Ascending aorta (tissue), 2 donors: ENCODE measurements at regions not wholly inside any gene's neighbourhood (a gene's known extent, or its start where the extent isn't known, plus 50 kb on each side); places are given as distances from the start of the nearest gene placed in this dataset.

Experiments
- DNase-seq, 2 donors: peaks; one replicate each; pipeline ENCODE4 v3.0.0-alpha.2; 2019; ENCODE audit warnings: low spot score in 2 of 2
- H3K27ac ChIP-seq, 2 donors: fragments of 200-600 bp; sonication (generic); one replicate each; pipeline ENCODE4 v1.5.1; 2016 to 2017; ENCODE audit warnings: mild to moderate bottlenecking in 1 of 2
- H3K27me3 ChIP-seq: fragments of 200-600 bp; sonication (generic); one replicate; pipeline ENCODE4 v1.5.1; 2017
- H3K36me3 ChIP-seq, 2 donors: fragments of 200-600 bp; sonication (generic); one replicate each; pipeline ENCODE4 v1.5.1; 2016
- H3K4me1 ChIP-seq, 2 donors: fragments of 200-600 bp; sonication (generic); one replicate each; pipeline ENCODE4 v1.5.1; 2016 to 2017; ENCODE audit warnings: mild to moderate bottlenecking in 1 of 2
- H3K4me3 ChIP-seq, 2 donors: fragments of 200-600 bp; sonication (generic); one replicate each; pipeline ENCODE4 v1.5.1; 2016 to 2017; ENCODE audit warnings: mild to moderate bottlenecking in 1 of 2
- H3K9me3 ChIP-seq, 2 donors: fragments of 200-600 bp; sonication (generic); one replicate each; pipeline ENCODE4 v1.5.1; 2016
- intact Hi-C: fragments of 100-400 bp; cut with DNase I; formaldehyde crosslinking; loops from one replicate; pipeline ENCODE4 v1.15.1; 2023
- TF ChIP-seq, protein P1 (sequence below), 3 experiments: fragments of 200-600 bp in 2 of 3; fragments of 450-650 bp in 1 of 3; sonication (generic) in 2 of 3; IDR thresholded peaks; one replicate each; pipeline ENCODE4 v1.5.1; 2016 to 2019; ENCODE audit warnings: antibody characterized with exemption in 3 of 3, mild to moderate bottlenecking in 1 of 3, moderate library complexity in 1 of 3

DNA sequence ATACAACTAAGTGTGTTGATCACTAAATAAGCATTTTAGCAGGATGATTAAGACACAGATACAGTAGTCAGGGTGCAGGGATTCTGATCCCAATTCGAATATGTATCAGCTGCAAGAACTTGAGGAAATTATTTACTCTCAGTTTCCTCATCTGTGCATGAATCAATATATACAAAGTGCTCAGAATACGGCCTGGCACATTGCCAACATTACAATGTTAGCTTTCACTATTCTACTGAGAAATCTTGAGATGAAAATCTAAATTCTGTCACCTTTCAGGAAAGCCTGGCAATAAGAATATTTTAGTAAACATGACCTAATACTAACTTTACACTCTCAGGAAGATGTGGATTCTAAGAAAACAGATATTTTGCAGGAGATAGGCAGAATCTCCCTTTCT, 1001.6 kb upstream of the IGFBP7 start:
- H3K4me1 ChIP-seq = no peaks in the 10 kb centered on the region
- no peaks in the 10 kb centered on the region for H3K36me3 ChIP-seq
- no peak for DNase-seq
- H3K4me3 ChIP-seq = no peak overlapping the region
- no peaks in the 10 kb centered on the region for H3K9me3 ChIP-seq
- H3K27ac ChIP-seq = no peak overlapping the region
- intact Hi-C loops = no loop called here
- TF ChIP-seq, protein P1, sequence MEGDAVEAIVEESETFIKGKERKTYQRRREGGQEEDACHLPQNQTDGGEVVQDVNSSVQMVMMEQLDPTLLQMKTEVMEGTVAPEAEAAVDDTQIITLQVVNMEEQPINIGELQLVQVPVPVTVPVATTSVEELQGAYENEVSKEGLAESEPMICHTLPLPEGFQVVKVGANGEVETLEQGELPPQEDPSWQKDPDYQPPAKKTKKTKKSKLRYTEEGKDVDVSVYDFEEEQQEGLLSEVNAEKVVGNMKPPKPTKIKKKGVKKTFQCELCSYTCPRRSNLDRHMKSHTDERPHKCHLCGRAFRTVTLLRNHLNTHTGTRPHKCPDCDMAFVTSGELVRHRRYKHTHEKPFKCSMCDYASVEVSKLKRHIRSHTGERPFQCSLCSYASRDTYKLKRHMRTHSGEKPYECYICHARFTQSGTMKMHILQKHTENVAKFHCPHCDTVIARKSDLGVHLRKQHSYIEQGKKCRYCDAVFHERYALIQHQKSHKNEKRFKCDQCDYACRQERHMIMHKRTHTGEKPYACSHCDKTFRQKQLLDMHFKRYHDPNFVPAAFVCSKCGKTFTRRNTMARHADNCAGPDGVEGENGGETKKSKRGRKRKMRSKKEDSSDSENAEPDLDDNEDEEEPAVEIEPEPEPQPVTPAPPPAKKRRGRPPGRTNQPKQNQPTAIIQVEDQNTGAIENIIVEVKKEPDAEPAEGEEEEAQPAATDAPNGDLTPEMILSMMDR (IDR thresholded peaks at IDR 0.05) = no peak
- no peaks in the 10 kb centered on the region for H3K27me3 ChIP-seq

DNA sequence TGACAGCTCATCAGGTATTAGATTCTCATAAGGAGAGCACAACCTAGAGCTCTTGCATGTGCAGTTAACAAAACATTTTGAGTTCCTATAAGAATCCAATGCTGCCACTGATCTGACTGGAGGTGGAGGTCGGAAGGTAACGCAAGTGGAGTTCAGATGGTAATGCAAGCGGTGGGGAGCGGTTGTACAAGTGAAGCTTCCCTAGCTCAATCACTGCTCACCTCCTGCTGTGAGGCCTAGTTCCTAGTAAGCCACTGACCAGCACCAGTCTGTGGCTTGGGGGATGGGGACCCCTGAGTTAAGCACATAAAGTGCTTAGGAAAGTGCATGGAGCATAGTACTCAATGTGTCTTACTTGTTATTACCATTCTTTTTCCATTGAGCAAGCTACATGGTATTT, 983.2 kb upstream of the IGFBP7 start:
- TF ChIP-seq, protein P1 (IDR thresholded peaks at IDR 0.05) = no peak
- no peak overlapping the region for H3K4me3 ChIP-seq
- DNase-seq = no peak
- no peaks in the 10 kb centered on the region for H3K9me3 ChIP-seq
- no peaks in the 10 kb centered on the region for H3K4me1 ChIP-seq
- H3K36me3 ChIP-seq = no peaks in the 10 kb centered on the region
- intact Hi-C loops = no loop called here
- no peak overlapping the region for H3K27ac ChIP-seq
- no peaks in the 10 kb centered on the region for H3K27me3 ChIP-seq

DNA sequence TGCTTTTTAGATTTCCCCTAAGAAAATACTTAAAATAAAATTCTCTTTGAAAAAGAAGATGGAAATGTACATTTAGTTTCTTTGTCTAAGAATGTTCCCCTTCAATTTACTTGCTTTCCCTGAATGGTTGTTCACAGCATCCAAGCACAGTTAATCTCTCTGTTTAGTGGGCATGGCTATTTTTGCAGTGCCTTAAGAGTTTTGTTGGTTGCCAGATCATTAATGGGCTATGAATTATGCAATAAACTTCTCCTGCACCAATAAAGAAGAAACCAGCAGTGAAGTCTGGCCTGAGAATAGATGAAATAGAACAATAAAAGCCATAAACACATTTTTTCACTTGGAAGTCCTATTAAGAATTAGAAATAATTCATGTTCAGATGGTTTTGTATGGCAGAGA, 980.4 kb upstream of the IGFBP7 start:
- H3K9me3 ChIP-seq = no peaks in the 10 kb centered on the region
- TF ChIP-seq, protein P1 (IDR thresholded peaks at IDR 0.05) = no peak
- H3K27ac ChIP-seq = no peak overlapping the region
- intact Hi-C loops = no loop called here
- no peaks in the 10 kb centered on the region for H3K4me1 ChIP-seq
- H3K4me3 ChIP-seq = no peak overlapping the region
- H3K36me3 ChIP-seq = no peaks in the 10 kb centered on the region
- no peaks in the 10 kb centered on the region for H3K27me3 ChIP-seq
- DNase-seq = no peak

- no peaks in the 10 kb centered on the region for H3K9me3 ChIP-seq
- H3K27me3 ChIP-seq = no peaks in the 10 kb centered on the region
- no peaks in the 10 kb centered on the region for H3K4me1 ChIP-seq
- DNase-seq = no peak
- no peak overlapping the region for H3K4me3 ChIP-seq
- no peaks in the 10 kb centered on the region for H3K36me3 ChIP-seq
- TF ChIP-seq, protein P1 (IDR thresholded peaks at IDR 0.05) = no peak
- intact Hi-C loops = no loop called here
- H3K27ac ChIP-seq = no peak overlapping the region
These were observed 971.2 kb upstream of the IGFBP7 start for GRCh38 chr4:58081356-58081755.

DNA sequence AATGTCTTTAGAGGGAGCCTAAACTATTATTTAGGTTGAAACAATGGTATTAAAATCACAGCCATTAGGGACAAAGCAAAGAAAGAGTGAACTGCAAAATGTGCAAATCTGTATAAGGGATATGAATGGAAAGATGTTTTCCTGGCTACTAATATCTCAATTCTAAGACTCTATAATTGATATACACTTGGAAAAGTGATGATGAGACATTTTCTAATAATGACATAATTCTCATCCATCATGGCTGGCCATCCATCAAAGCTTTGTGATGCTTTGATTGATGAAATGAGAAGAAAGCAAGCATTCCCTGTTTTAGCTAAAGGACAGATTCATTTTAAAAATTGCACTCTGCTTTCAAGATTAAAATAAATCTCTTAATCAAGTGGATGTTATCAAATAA, 965.5 kb upstream of the IGFBP7 start:
- intact Hi-C loops = no loop called here
- Histone ChIP-seq H3K36me3 (no peaks in the 10 kb centered on the region), H3K4me3 (no peak overlapping the region), H3K27me3 (no peaks in the 10 kb centered on the region), H3K4me1 (no peaks in the 10 kb centered on the region), H3K9me3 (no peaks in the 10 kb centered on the region), H3K27ac (no peak overlapping the region)
- no peak for DNase-seq
- TF ChIP-seq, protein P1 (IDR thresholded peaks at IDR 0.05) = no peak

DNA sequence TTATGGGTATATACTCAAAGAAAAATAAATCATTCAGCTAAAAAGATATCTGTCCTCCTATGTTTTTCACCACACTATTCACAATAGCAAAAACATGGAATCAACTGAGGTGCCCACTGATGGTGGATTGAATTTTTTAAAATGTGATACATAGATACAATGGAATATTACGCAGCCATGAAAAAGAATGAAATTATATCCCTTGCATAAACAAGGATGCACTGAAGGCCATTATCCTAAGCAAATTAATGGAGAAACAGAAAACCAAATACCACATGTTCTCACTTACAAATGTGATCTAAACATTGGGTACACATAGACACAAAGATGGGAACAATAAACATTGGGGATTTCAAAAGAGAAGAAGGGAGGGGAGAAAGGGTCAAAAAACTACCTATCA, 964.2 kb upstream of the IGFBP7 start:
- H3K27ac ChIP-seq = no peak overlapping the region
- TF ChIP-seq, protein P1 (IDR thresholded peaks at IDR 0.05) = no peak
- H3K9me3 ChIP-seq = no peaks in the 10 kb centered on the region
- H3K36me3 ChIP-seq = no peaks in the 10 kb centered on the region
- no peak for DNase-seq
- intact Hi-C loops = no loop called here
- H3K27me3 ChIP-seq = no peaks in the 10 kb centered on the region
- no peaks in the 10 kb centered on the region for H3K4me1 ChIP-seq
- H3K4me3 ChIP-seq = no peak overlapping the region
